Endodermal cell (in vitro differentiated cells): ENCODE measurements at regions not wholly inside any gene's neighbourhood (a gene's known extent, or its start where the extent isn't known, plus 50 kb on each side); places are given as distances from the start of the nearest gene placed in this dataset.

Source experiments
- DNase-seq: peaks from one replicate; pipeline ENCODE4 v3.0.0-alpha.2; 2017
- H3K27ac ChIP-seq: 2 replicates; pipeline ENCODE4 v1.5.1; 2013; ENCODE audit warnings: mild to moderate bottlenecking, low read depth, low read length, moderate library complexity
- H3K27me3 ChIP-seq: 2 replicates; pipeline ENCODE4 v1.6.1; 2013; ENCODE audit warnings: mild to moderate bottlenecking, low read length, moderate library complexity; ENCODE audit not compliant: insufficient read depth, control insufficient read depth, poor library complexity, severe bottlenecking
- H3K36me3 ChIP-seq: 2 replicates; pipeline ENCODE4 v1.7.0; 2013; ENCODE audit warnings: mild to moderate bottlenecking, low read length, moderate library complexity; ENCODE audit not compliant: control insufficient read depth, insufficient read depth
- H3K4me1 ChIP-seq: one replicate; pipeline ENCODE4 v1.7.0; 2013; ENCODE audit warnings: low read length; ENCODE audit not compliant: control insufficient read depth, insufficient read depth
- H3K4me3 ChIP-seq: 2 replicates; pipeline ENCODE4 v1.5.1; 2013; ENCODE audit warnings: mild to moderate bottlenecking, low read length, moderate library complexity
- H3K9ac ChIP-seq: 2 replicates; pipeline ENCODE4 v1.6.1; 2013; ENCODE audit warnings: mild to moderate bottlenecking, low read length, moderate library complexity; ENCODE audit not compliant: poor library complexity, severe bottlenecking; ENCODE audit errors: extremely low read depth
- H3K9me3 ChIP-seq: 2 replicates; pipeline ENCODE4 v1.6.1; 2013; ENCODE audit warnings: mild to moderate bottlenecking, low read length, moderate library complexity; ENCODE audit not compliant: control insufficient read depth
- H3K27ac Mint-ChIP-seq: 2 replicates; pipeline ENCODE4 v1.8.0; 2020; ENCODE audit warnings: mixed read lengths
- H3K27me3 Mint-ChIP-seq: 2 replicates; pipeline ENCODE4 v1.8.0; 2021; ENCODE audit warnings: mild to moderate bottlenecking, mixed read lengths; ENCODE audit not compliant: insufficient read depth
- H3K36me3 Mint-ChIP-seq: 2 replicates; pipeline ENCODE4 v1.8.0; 2020; ENCODE audit warnings: low read depth, mixed read lengths
- H3K4me1 Mint-ChIP-seq: 2 replicates; pipeline ENCODE4 v1.8.0; 2020; ENCODE audit warnings: mixed read lengths
- H3K4me3 Mint-ChIP-seq: 2 replicates; pipeline ENCODE4 v1.8.0; 2020; ENCODE audit warnings: mild to moderate bottlenecking, moderate library complexity, mixed read lengths
- H3K9me3 Mint-ChIP-seq: 2 replicates; pipeline ENCODE4 v1.8.0; 2020; ENCODE audit warnings: mild to moderate bottlenecking, mixed read lengths
- WGBS, 2 experiments: methylation state at CpG; one replicate each; pipeline versions ENCODE4 v1.1.5 to v1.1.7; 2013; ENCODE audit warnings: missing lambda C conversion rate in 2 of 2, mixed read lengths in 1 of 2; ENCODE audit not compliant: insufficient coverage in 1 of 2, insufficient read length in 1 of 2; 5-methylcytosine and 5-hydroxymethylcytosine counted together
- TF ChIP-seq, protein P1 (sequence below): fragments of 200-600 bp; sonication (generic); conservative IDR thresholded peaks from 2 replicates; pipeline ENCODE4 v1.5.0; 2021; ENCODE audit warnings: antibody characterized with exemption, mild to moderate bottlenecking

DNA sequence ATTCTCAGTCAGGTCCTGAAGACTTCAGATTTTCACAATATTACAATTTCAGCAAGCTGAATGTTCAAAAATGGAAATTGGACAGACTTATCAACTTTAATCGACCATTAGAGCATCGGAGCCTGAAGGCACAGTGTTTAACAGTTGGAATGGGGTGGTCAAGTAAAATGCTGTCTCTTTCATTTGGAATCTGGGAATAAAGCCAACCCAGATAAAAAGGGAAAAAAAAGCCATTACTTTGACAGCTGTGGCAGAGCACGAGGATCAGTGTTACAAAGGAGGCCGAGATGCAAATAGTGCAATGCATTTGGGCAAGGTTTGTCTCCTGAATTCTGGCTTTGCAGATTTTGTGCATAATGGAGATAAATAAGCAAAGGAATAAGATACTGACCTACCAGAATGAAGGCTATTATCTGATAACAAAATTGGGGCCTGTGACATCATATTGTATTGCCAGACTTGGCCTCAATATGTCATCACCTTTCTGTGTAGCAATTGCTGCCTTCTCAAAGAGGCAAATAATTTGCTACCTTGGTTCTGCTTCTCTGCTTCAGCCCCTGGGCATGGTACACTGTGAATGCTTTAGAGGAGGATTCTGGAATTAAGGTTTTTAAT, 277.5 kb upstream of the KLHL29 start:
- Mint-ChIP-seq H3K4me3 (no peak overlapping the region), H3K36me3 (no peaks in the 10 kb centered on the region), H3K4me1 (no peaks in the 10 kb centered on the region), H3K27me3 (peaks cover 4% of the 10 kb centered on the region), H3K9me3 (peaks cover 17% of the 10 kb centered on the region), H3K27ac (no peak overlapping the region)
- no peak for DNase-seq
- no peaks in the 10 kb centered on the region for H3K4me1 ChIP-seq
- no peak overlapping the region for H3K9ac ChIP-seq
- H3K9me3 ChIP-seq: peaks cover 5% of the 10 kb centered on the region
- WGBS, 2 experiments: 84 to 96% methylated on average over 4 of the region's 4 CpGs
- TF ChIP-seq, protein P1, sequence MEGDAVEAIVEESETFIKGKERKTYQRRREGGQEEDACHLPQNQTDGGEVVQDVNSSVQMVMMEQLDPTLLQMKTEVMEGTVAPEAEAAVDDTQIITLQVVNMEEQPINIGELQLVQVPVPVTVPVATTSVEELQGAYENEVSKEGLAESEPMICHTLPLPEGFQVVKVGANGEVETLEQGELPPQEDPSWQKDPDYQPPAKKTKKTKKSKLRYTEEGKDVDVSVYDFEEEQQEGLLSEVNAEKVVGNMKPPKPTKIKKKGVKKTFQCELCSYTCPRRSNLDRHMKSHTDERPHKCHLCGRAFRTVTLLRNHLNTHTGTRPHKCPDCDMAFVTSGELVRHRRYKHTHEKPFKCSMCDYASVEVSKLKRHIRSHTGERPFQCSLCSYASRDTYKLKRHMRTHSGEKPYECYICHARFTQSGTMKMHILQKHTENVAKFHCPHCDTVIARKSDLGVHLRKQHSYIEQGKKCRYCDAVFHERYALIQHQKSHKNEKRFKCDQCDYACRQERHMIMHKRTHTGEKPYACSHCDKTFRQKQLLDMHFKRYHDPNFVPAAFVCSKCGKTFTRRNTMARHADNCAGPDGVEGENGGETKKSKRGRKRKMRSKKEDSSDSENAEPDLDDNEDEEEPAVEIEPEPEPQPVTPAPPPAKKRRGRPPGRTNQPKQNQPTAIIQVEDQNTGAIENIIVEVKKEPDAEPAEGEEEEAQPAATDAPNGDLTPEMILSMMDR: no peak
- no peaks in the 10 kb centered on the region for H3K36me3 ChIP-seq
- no peak overlapping the region for H3K4me3 ChIP-seq
- H3K27ac ChIP-seq: no peak overlapping the region
- H3K27me3 ChIP-seq: no peaks in the 10 kb centered on the region

DNA sequence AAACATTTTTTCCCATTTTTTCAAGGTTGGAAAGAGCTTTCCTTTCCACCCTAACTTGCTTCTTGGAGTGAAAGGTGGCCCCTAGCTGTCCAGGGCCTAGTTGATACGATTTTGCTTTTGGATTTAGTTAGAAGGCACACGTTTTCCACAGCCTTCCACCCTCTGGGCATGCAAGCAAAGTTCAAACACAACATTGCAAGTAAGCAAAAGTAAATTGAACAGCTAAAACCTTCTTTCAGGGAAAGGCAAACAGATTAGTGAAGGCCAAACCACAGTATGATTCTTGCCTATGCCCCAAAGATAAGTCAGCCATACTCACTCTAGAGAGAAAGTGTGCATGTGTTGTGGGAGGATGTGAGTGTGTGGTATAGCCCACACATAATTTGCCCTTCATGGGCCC, 273.7 kb upstream of the KLHL29 start:
- Mint-ChIP-seq H3K4me1 (no peaks in the 10 kb centered on the region), H3K9me3 (peaks cover 17% of the 10 kb centered on the region), H3K4me3 (no peak overlapping the region), H3K27me3 (peaks cover 4% of the 10 kb centered on the region), H3K36me3 (no peaks in the 10 kb centered on the region), H3K27ac (no peak overlapping the region)
- H3K27ac ChIP-seq: no peak overlapping the region
- 88 to 100% methylated on average over 1 to 2 of the region's 2 CpGs for WGBS, 2 experiments
- H3K9ac ChIP-seq: no peak overlapping the region
- TF ChIP-seq, protein P1: no peak
- H3K4me3 ChIP-seq: no peak overlapping the region
- no peaks in the 10 kb centered on the region for H3K36me3 ChIP-seq
- H3K27me3 ChIP-seq: peaks cover 6% of the 10 kb centered on the region
- no peak for DNase-seq
- H3K4me1 ChIP-seq: no peaks in the 10 kb centered on the region
- H3K9me3 ChIP-seq: peaks cover 5% of the 10 kb centered on the region

- H3K27ac Mint-ChIP-seq: no peak overlapping the region
- no peaks in the 10 kb centered on the region for H3K4me1 Mint-ChIP-seq
- H3K4me1 ChIP-seq: no peaks in the 10 kb centered on the region
- H3K27ac ChIP-seq: no peak overlapping the region
- TF ChIP-seq, protein P1: no peak
- peaks cover 6% of the 10 kb centered on the region for H3K27me3 ChIP-seq
- no peaks in the 10 kb centered on the region for H3K36me3 Mint-ChIP-seq
- no peak for DNase-seq
- peaks cover 7% of the 10 kb centered on the region for H3K27me3 Mint-ChIP-seq
- no peaks in the 10 kb centered on the region for H3K36me3 ChIP-seq
- no peak overlapping the region for H3K9ac ChIP-seq
- H3K4me3 Mint-ChIP-seq: no peak overlapping the region
- peaks cover 5% of the 10 kb centered on the region for H3K9me3 ChIP-seq
- 90 to 94% methylated on average over 2 to 6 of the region's 6 CpGs for WGBS, 2 experiments
- no peak overlapping the region for H3K4me3 ChIP-seq
- peaks cover 17% of the 10 kb centered on the region for H3K9me3 Mint-ChIP-seq
These were observed 272.5 kb upstream of the KLHL29 start for GRCh38 chr2:23112517-23112916.
